Stimulated activated CD8-positive, alpha-beta memory T cell treated with anti-CD3 and anti-CD28 coated beads, Interleukin-15, amount 100 ng/mL, for 48 hours (primary cell): ENCODE measurements at regions not wholly inside any gene's neighbourhood (a gene's known extent, or its start where the extent isn't known, plus 50 kb on each side); places are given as distances from the start of the nearest gene placed in this dataset.

Source experiments
- DNase-seq, 2 donors: peaks; one replicate each; pipeline ENCODE4 v3.0.0-alpha.2; 2020; ENCODE audit warnings: low read depth in 2 of 2

- DNase-seq = no peak
These were observed 77.3 kb upstream of the MKLN1 start for GRCh38 chr7:131250331-131250730.

- DNase-seq = no peak
These were observed 76.3 kb upstream of the MKLN1 start for GRCh38 chr7:131251371-131251770.

- DNase-seq = no peak
These were observed 74.7 kb upstream of the MKLN1 start for GRCh38 chr7:131252976-131253375.

- DNase-seq = no peak
These were observed 73.5 kb upstream of the MKLN1 start for GRCh38 chr7:131254211-131254610.

GRCh38 chr7:131255242-131255641, 72.4 kb upstream of the MKLN1 start:
- DNase-seq = no peak

GRCh38 chr7:131261476-131261994, 66.1 kb upstream of the MKLN1 start:
- no peak for DNase-seq

GRCh38 chr7:131265227-131265626, 62.4 kb upstream of the MKLN1 start:
- DNase-seq = no peak

- no peak for DNase-seq
These were observed 60.0 kb upstream of the MKLN1 start for GRCh38 chr7:131267631-131268030.

GRCh38 chr7:131268906-131269305, 58.8 kb upstream of the MKLN1 start:
- DNase-seq = no peak

- DNase-seq = no peak
These were observed 55.6 kb upstream of the MKLN1 start for GRCh38 chr7:131272086-131272485.

GRCh38 chr7:131274986-131275385, 52.7 kb upstream of the MKLN1 start:
- DNase-seq = no peak

- no peak for DNase-seq
These were observed 51.5 kb upstream of the MKLN1 start for GRCh38 chr7:131276190-131276589.

- no peak for DNase-seq
These were observed 50.9 kb upstream of the MKLN1 start for GRCh38 chr7:131276748-131277147.
